Activated naive CD8-positive, alpha-beta T cell treated with anti-CD3 and anti-CD28 coated beads, Interleukin-2, amount 10 ng/mL, durations not matched to agents 7 days and 5 days (primary cell): ENCODE measurements at regions not wholly inside any gene's neighbourhood (a gene's known extent, or its start where the extent isn't known, plus 50 kb on each side); places are given as distances from the start of the nearest gene placed in this dataset.
"Not testable (repeated sequence)": the region's sequence is repeated elsewhere in the genome, so short reads cannot be mapped to it uniquely, and the experiment has no call there.

Source experiments
- ATAC-seq: fragments of 150-1000 bp; cut with Tn5 transposase; one replicate; pipeline ENCODE4 v1.10.0; 2021; ENCODE audit warnings: low read depth, moderate library complexity
- POLR2A ChIA-PET: fragments of 350-600 bp; sonication (Branson Sonifier 250); formaldehyde crosslinking; loops from one replicate; lab custom pipeline; 2021; ENCODE audit warnings: antibody characterized with exemption; lab: Charles Lee
- DNase-seq: peaks from one replicate; pipeline ENCODE4 v3.0.0; 2021
- H3K27ac Mint-ChIP-seq: one replicate; pipeline ENCODE4 v1.8.0; 2022; ENCODE audit warnings: mild to moderate bottlenecking, mixed read lengths
- H3K27me3 Mint-ChIP-seq: one replicate; pipeline ENCODE4 v1.8.0; 2022; ENCODE audit warnings: mild to moderate bottlenecking, moderate library complexity, mixed read lengths
- H3K36me3 Mint-ChIP-seq: one replicate; pipeline ENCODE4 v1.8.0; 2021; ENCODE audit warnings: mild to moderate bottlenecking, mixed read lengths
- H3K4me1 Mint-ChIP-seq: one replicate; pipeline ENCODE4 v1.8.0; 2021; ENCODE audit warnings: mixed read lengths
- H3K4me3 Mint-ChIP-seq: one replicate; pipeline ENCODE4 v1.8.0; 2022; ENCODE audit warnings: mild to moderate bottlenecking, moderate library complexity, mixed read lengths
- H3K9me3 Mint-ChIP-seq: one replicate; pipeline ENCODE4 v1.8.0; 2021; ENCODE audit warnings: mixed read lengths

DNA sequence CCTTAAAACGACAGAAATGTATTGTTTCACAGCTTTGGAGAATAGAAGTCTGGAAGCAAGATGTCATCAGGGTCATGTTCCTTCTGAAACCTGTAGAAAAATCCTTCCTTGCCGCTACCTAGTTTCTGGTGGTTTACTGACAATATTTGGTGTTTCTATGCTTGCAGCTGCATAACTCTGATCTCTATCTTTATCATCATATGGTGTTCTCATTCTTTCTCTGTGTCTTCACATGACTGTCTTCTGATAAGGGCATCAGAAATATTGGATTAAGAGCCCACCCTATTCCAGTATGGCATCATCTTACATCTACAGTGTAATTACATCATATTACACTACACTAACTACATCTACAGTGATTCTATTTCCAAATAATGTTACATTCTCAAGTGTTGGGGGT lies 148.0 kb downstream of the MANEA start:
- H3K27ac Mint-ChIP-seq, result no peak overlapping the region
- H3K9me3 Mint-ChIP-seq, result peaks cover 4% of the 10 kb centered on the region
- no peak for ATAC-seq
- H3K36me3 Mint-ChIP-seq, result no peaks in the 10 kb centered on the region
- DNase-seq, result no peak
- POLR2A ChIA-PET, result no interaction called here
- H3K27me3 Mint-ChIP-seq, result no peaks in the 10 kb centered on the region
- H3K4me3 Mint-ChIP-seq, result no peak overlapping the region
- H3K4me1 Mint-ChIP-seq, result no peaks in the 10 kb centered on the region

DNA sequence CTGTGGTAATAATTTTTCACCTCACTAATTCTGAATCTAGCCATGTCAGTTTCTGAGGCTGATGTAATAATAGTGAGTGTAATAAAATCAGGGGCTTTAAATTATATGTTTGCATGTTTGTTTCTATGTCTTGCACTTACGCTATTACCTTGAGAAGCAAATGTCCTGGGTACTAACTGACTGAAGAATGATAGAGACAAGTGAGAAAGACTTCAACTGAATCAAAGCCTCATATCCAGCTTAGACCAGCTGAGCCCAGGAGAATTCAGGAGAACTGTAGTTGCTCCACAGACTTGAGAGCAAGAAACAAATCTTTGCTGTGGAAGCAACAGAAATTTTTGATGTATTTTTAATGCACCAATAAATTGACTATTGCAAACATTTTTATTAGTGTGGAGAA lies 162.8 kb downstream of the MANEA start:
- ATAC-seq, result no peak
- no peaks in the 10 kb centered on the region for H3K4me1 Mint-ChIP-seq

GRCh38 chr6:95741045-95741444 lies 163.7 kb downstream of the MANEA start:
- ATAC-seq (no peak), DNase-seq (no peak)
- Mint-ChIP-seq H3K4me3 (no peak overlapping the region), H3K36me3 (no peaks in the 10 kb centered on the region), H3K27me3 (no peaks in the 10 kb centered on the region), H3K9me3 (no peaks in the 10 kb centered on the region), H3K4me1 (no peaks in the 10 kb centered on the region), H3K27ac (no peak overlapping the region)
- POLR2A ChIA-PET, result no interaction called here

More for the DNA sequence above, 162.8 kb downstream of the MANEA start:
- no peak overlapping the region for H3K4me3 Mint-ChIP-seq
- no peak overlapping the region for H3K27ac Mint-ChIP-seq
- POLR2A ChIA-PET, result no interaction called here
- no peak for DNase-seq
- no peaks in the 10 kb centered on the region for H3K27me3 Mint-ChIP-seq
- H3K36me3 Mint-ChIP-seq, result no peaks in the 10 kb centered on the region
- no peaks in the 10 kb centered on the region for H3K9me3 Mint-ChIP-seq

GRCh38 chr6:95742767-95743289 lies 165.5 kb downstream of the MANEA start:
- Mint-ChIP-seq H3K36me3 (no peaks in the 10 kb centered on the region), H3K27ac (no peak overlapping the region), H3K4me3 (no peak overlapping the region), H3K4me1 (no peaks in the 10 kb centered on the region), H3K27me3 (no peaks in the 10 kb centered on the region), H3K9me3 (no peaks in the 10 kb centered on the region)
- ATAC-seq (no peak), DNase-seq (no peak)
- POLR2A ChIA-PET, result no interaction called here

DNA sequence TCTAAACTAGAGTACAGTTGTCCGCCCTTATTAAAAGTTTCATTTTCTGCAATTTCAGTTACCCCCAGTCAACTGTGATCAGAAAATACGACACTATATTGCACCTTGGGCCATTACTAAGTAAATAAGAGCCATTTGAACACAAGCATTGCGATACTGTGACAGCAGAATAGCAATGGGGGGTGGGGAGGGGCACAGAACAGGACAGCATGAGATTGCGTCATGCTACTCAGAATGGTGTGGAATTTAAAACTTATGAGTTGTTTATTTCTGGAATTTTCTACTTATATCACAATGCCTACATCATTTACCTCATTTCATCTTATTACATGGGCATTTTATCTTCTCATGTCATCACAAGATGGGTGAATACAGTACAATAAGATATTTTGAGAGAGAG lies 166.3 kb downstream of the MANEA start:
- DNase-seq (no peak), ATAC-seq (no peak)
- no peaks in the 10 kb centered on the region for H3K36me3 Mint-ChIP-seq
- POLR2A ChIA-PET, result no interaction called here
- H3K27me3 Mint-ChIP-seq, result no peaks in the 10 kb centered on the region
- no peak overlapping the region for H3K27ac Mint-ChIP-seq
- H3K4me1 Mint-ChIP-seq, result no peaks in the 10 kb centered on the region
- no peaks in the 10 kb centered on the region for H3K9me3 Mint-ChIP-seq
- H3K4me3 Mint-ChIP-seq, result no peak overlapping the region

DNA sequence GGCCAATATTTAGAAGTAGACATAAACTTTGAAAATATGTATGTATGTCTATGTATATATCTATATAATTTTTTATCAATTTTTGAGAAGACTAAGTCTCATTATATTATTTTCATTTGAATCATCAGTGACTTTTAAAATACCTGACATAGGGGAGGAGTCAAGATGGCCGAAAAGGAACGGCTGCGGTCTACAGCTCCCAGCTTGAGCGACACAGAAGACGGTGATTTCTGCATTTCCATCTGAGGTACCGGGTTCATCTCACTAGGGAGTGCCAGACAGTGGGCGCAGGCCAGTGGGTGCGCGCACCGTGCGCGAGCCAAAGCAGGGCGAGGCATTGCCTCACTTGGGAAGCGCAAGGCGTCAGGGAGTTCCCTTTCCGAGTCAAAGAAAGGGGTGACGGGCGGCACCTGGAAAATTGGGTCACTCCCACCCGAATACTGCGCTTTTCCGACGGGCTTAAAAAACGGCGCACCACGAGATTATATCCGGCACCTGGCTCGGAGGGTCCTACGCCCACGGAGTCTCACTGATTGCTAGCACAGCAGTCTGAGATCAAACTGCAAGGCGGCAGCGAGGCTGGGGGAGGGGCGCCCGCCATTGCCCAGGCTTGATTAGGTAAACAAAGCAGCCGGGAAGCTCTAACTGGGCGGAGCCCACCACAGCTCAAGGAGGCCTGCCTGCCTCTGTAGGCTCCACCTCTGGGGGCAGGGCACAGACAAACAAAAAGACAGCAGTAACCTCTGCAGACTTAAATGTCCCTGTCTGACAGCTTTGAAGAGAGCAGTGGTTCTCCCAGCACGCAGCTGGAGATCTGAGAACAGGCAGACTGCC lies 181.1 kb downstream of the MANEA start:
- H3K9me3 Mint-ChIP-seq, POLR2A ChIA-PET, ATAC-seq, DNase-seq, H3K27me3 Mint-ChIP-seq, H3K36me3 Mint-ChIP-seq, H3K4me1 Mint-ChIP-seq, H3K4me3 Mint-ChIP-seq, H3K27ac Mint-ChIP-seq: not testable (repeated sequence)

GRCh38 chr6:95767897-95768463 lies 190.6 kb downstream of the MANEA start:
- no peak overlapping the region for H3K4me3 Mint-ChIP-seq
- H3K27ac Mint-ChIP-seq, result no peak overlapping the region
- ATAC-seq (no peak), DNase-seq (no peak)
- no peaks in the 10 kb centered on the region for H3K4me1 Mint-ChIP-seq
- H3K9me3 Mint-ChIP-seq, result no peaks in the 10 kb centered on the region
- POLR2A ChIA-PET, result no interaction called here
- H3K27me3 Mint-ChIP-seq, result no peaks in the 10 kb centered on the region
- H3K36me3 Mint-ChIP-seq, result no peaks in the 10 kb centered on the region

DNA sequence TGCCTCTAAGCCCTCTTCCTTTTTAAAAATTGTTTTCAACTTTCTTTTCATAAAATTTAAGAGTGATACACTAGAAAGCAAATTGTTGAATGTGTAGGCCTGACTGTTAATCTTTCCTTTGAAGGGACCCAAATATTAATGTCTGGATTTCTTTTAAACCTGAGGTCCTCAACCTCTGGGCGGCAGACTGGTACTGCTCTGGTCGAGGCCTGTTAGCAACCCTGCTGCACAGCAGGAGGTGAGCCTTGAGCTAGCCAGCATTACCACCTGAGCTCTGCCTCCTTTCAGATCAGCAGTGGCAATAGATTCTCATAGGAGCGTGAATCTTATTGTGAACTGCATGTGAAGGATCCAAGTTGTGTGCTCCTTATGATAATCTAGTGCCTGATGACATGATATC lies 191.2 kb downstream of the MANEA start:
- DNase-seq, result no peak
- H3K4me3 Mint-ChIP-seq, result no peak overlapping the region
- H3K27ac Mint-ChIP-seq, result no peak overlapping the region
- no peak for ATAC-seq
- H3K9me3 Mint-ChIP-seq, result no peaks in the 10 kb centered on the region
- no peaks in the 10 kb centered on the region for H3K4me1 Mint-ChIP-seq
- no peaks in the 10 kb centered on the region for H3K27me3 Mint-ChIP-seq
- H3K36me3 Mint-ChIP-seq, result no peaks in the 10 kb centered on the region
- POLR2A ChIA-PET, result no interaction called here

GRCh38 chr6:95777338-95777737 lies 200.0 kb downstream of the MANEA start:
- ATAC-seq, result no peak
- no peak for DNase-seq
- H3K27me3 Mint-ChIP-seq, result no peaks in the 10 kb centered on the region
- no peaks in the 10 kb centered on the region for H3K36me3 Mint-ChIP-seq
- H3K4me3 Mint-ChIP-seq, result no peak overlapping the region
- POLR2A ChIA-PET, result no interaction called here
- H3K4me1 Mint-ChIP-seq, result no peaks in the 10 kb centered on the region
- H3K9me3 Mint-ChIP-seq, result peaks cover 6% of the 10 kb centered on the region
- H3K27ac Mint-ChIP-seq, result no peak overlapping the region

- DNase-seq, result no peak
- H3K27ac Mint-ChIP-seq, result no peak overlapping the region
- H3K4me3 Mint-ChIP-seq, result no peak overlapping the region
- H3K9me3 Mint-ChIP-seq, result peaks cover 6% of the 10 kb centered on the region
- no peaks in the 10 kb centered on the region for H3K36me3 Mint-ChIP-seq
- ATAC-seq, result no peak
- no peaks in the 10 kb centered on the region for H3K4me1 Mint-ChIP-seq
- H3K27me3 Mint-ChIP-seq, result no peaks in the 10 kb centered on the region
- POLR2A ChIA-PET, result no interaction called here
These were observed 202.7 kb downstream of the MANEA start for GRCh38 chr6:95780037-95780436.

GRCh38 chr6:95784019-95784418 lies 206.7 kb downstream of the MANEA start:
- Mint-ChIP-seq H3K27ac (no peak overlapping the region), H3K27me3 (no peaks in the 10 kb centered on the region), H3K9me3 (no peaks in the 10 kb centered on the region), H3K4me1 (no peaks in the 10 kb centered on the region), H3K4me3 (no peak overlapping the region), H3K36me3 (no peaks in the 10 kb centered on the region)
- POLR2A ChIA-PET, result no interaction called here
- ATAC-seq (no peak), DNase-seq (no peak)

GRCh38 chr6:95784869-95785268 lies 207.5 kb downstream of the MANEA start:
- no peaks in the 10 kb centered on the region for H3K9me3 Mint-ChIP-seq
- H3K27ac Mint-ChIP-seq, result no peak overlapping the region
- H3K36me3 Mint-ChIP-seq, result no peaks in the 10 kb centered on the region
- H3K4me3 Mint-ChIP-seq, result no peak overlapping the region
- no peaks in the 10 kb centered on the region for H3K27me3 Mint-ChIP-seq
- DNase-seq (no peak), ATAC-seq (no peak)
- POLR2A ChIA-PET, result no interaction called here
- no peaks in the 10 kb centered on the region for H3K4me1 Mint-ChIP-seq

- no peak for ATAC-seq
- H3K9me3 Mint-ChIP-seq, result no peaks in the 10 kb centered on the region
- DNase-seq, result no peak
- H3K36me3 Mint-ChIP-seq, result no peaks in the 10 kb centered on the region
- POLR2A ChIA-PET, result no interaction called here
- no peaks in the 10 kb centered on the region for H3K27me3 Mint-ChIP-seq
- no peak overlapping the region for H3K27ac Mint-ChIP-seq
- no peaks in the 10 kb centered on the region for H3K4me1 Mint-ChIP-seq
- H3K4me3 Mint-ChIP-seq, result no peak overlapping the region
These were observed 208.4 kb downstream of the MANEA start for GRCh38 chr6:95785785-95786184.

DNA sequence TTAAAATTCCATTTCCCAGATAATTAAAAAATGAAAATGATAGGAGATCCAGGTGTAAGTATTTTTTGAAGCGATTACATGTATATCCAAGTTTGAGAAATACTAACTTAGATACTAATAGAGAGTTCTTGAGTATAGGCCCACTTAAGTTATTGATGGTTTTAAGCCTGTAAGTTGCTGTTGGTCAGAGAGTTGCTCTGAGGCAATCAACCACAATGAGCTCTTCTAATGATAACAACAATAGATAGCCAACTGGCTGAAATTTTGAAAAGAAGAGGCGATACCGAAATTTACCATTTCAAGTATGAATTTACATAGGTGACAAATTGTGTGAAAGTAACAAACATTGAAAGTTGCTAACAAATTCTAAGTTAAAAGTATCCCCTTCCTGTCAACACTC lies 209.5 kb downstream of the MANEA start:
- POLR2A ChIA-PET, result no interaction called here
- no peak overlapping the region for H3K27ac Mint-ChIP-seq
- no peaks in the 10 kb centered on the region for H3K4me1 Mint-ChIP-seq
- no peaks in the 10 kb centered on the region for H3K9me3 Mint-ChIP-seq
- no peak overlapping the region for H3K4me3 Mint-ChIP-seq
- no peak for DNase-seq
- no peaks in the 10 kb centered on the region for H3K27me3 Mint-ChIP-seq
- H3K36me3 Mint-ChIP-seq, result no peaks in the 10 kb centered on the region
- no peak for ATAC-seq
